ENCODE measurements at regions not wholly inside any gene's neighbourhood (a gene's known extent, or its start where the extent isn't known, plus 50 kb on each side); places are given as distances from the start of the nearest gene placed in this dataset.

DNA sequence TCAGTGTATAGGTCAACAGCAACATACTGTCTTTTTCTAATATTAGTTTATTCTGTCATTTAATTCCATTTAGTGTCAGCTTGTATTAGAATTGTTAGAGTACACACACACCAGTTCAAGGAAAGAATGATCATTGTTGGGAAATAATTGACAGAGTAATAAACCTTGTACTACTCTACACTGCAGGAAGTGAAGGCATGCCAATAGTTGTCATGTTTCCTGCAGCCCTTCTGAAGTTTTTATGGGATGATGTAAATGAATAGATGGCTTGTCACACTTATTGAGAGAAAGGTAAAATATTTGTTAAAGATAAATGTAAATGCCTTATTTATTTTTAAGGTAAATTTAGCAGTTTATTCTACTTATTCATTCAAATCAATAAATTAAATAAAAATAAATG is 306.9 kb upstream of the KLHL1 start:
- peaks cover 11% of the 10 kb centered on the region for H3K9me3 Mint-ChIP-seq
- H3K4me1 Mint-ChIP-seq (ENCODE audit: low read depth) = no peaks in the 10 kb centered on the region
- H3K27me3 Mint-ChIP-seq = no peaks in the 10 kb centered on the region
- no peak overlapping the region for H3K27ac Mint-ChIP-seq
- DNase-seq (no peak), ATAC-seq (no peak)
- no peak overlapping the region for H3K4me3 Mint-ChIP-seq
- TF ChIP-seq, protein P1, sequence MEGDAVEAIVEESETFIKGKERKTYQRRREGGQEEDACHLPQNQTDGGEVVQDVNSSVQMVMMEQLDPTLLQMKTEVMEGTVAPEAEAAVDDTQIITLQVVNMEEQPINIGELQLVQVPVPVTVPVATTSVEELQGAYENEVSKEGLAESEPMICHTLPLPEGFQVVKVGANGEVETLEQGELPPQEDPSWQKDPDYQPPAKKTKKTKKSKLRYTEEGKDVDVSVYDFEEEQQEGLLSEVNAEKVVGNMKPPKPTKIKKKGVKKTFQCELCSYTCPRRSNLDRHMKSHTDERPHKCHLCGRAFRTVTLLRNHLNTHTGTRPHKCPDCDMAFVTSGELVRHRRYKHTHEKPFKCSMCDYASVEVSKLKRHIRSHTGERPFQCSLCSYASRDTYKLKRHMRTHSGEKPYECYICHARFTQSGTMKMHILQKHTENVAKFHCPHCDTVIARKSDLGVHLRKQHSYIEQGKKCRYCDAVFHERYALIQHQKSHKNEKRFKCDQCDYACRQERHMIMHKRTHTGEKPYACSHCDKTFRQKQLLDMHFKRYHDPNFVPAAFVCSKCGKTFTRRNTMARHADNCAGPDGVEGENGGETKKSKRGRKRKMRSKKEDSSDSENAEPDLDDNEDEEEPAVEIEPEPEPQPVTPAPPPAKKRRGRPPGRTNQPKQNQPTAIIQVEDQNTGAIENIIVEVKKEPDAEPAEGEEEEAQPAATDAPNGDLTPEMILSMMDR (IDR thresholded peaks at IDR 0.05) = no peak
- H3K36me3 Mint-ChIP-seq (ENCODE audit: low read depth) = no peaks in the 10 kb centered on the region
- ChIA-PET CTCF (no interaction called here), POLR2A (no interaction called here)
- intact Hi-C loops (cut with micrococcal nuclease) = no loop called here

DNA sequence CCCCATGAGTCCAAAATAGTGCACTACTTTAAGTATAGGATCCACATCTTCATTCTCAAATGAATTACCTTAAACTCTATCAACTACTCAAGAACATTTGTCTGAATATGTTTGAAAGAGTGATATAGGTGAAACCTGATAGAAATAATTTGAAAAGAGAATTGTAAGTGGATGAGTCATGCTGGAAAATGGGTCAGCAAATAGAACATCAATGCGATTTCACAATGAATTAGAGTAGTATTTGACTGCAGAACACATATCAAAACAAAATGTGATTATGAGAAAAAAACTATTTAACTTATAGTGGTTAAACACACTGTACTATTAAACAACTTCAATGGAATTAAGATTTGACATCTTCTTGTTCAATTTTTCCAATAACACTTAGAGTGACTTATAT is 300.6 kb upstream of the KLHL1 start:
- H3K9me3 Mint-ChIP-seq = peaks cover 7% of the 10 kb centered on the region
- CTCF ChIA-PET = no interaction called here
- DNase-seq = no peak
- H3K27me3 Mint-ChIP-seq = no peaks in the 10 kb centered on the region
- intact Hi-C loops (cut with micrococcal nuclease) = no loop called here
- TF ChIP-seq, protein P1 (IDR thresholded peaks at IDR 0.05) = no peak
- H3K4me3 Mint-ChIP-seq = no peak overlapping the region
- no peaks in the 10 kb centered on the region for H3K36me3 Mint-ChIP-seq (ENCODE audit: low read depth)
- ATAC-seq = no peak
- no peak overlapping the region for H3K27ac Mint-ChIP-seq
- H3K4me1 Mint-ChIP-seq (ENCODE audit: low read depth) = no peaks in the 10 kb centered on the region
- POLR2A ChIA-PET = no interaction called here

DNA sequence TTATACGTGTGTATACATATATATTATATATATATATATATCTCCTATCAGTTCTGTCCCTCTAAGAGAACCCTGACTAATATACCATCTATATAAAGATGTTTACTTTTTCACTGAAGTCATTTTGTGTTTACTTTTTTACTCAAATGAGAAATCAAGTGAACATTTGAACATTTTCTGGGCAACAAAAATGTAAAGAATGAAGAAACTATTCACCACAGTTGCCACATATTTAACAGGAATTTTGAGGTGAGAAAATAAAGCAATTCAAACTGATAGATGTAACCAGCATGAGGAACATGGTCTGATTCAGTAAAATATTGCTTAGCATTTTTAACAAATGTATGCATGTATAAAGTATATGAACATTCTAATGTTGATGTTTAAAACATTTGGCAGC is 299.2 kb upstream of the KLHL1 start:
- no peak for DNase-seq
- ChIA-PET POLR2A (no interaction called here), CTCF (no interaction called here)
- intact Hi-C loops (cut with micrococcal nuclease) = no loop called here
- H3K27me3 Mint-ChIP-seq = no peaks in the 10 kb centered on the region
- H3K9me3 Mint-ChIP-seq = peaks cover 4% of the 10 kb centered on the region
- no peak for ATAC-seq
- H3K4me3 Mint-ChIP-seq = no peak overlapping the region
- no peak overlapping the region for H3K27ac Mint-ChIP-seq
- no peaks in the 10 kb centered on the region for H3K4me1 Mint-ChIP-seq (ENCODE audit: low read depth)
- no peaks in the 10 kb centered on the region for H3K36me3 Mint-ChIP-seq (ENCODE audit: low read depth)
- TF ChIP-seq, protein P1 (IDR thresholded peaks at IDR 0.05) = no peak

DNA sequence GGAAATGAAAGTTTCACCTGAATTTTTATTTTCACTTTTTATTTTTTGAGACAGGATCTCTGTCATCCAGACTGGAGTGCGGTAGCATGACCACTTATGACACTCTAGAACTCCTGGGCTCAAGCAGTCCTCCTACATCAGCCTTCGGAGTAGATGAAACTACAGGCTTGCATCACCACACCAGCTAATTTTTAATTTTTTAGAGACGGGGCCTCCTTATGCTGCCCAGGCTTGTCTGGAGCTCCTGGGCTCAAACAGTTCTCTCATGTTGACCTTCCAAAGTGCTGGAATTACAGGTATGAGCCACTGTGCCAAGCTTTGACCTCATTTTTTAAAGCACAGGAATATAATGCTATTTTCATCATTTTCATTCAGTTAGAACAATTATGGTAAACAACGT is 297.0 kb upstream of the KLHL1 start:
- intact Hi-C loops (cut with micrococcal nuclease) = no loop called here
- H3K36me3 Mint-ChIP-seq (ENCODE audit: low read depth) = no peaks in the 10 kb centered on the region
- no peak for ATAC-seq
- CTCF ChIA-PET = no interaction called here
- no peaks in the 10 kb centered on the region for H3K9me3 Mint-ChIP-seq
- POLR2A ChIA-PET = no interaction called here
- H3K4me1 Mint-ChIP-seq (ENCODE audit: low read depth) = no peaks in the 10 kb centered on the region
- H3K4me3 Mint-ChIP-seq = no peak overlapping the region
- H3K27me3 Mint-ChIP-seq = no peaks in the 10 kb centered on the region
- TF ChIP-seq, protein P1 (IDR thresholded peaks at IDR 0.05) = no peak
- no peak overlapping the region for H3K27ac Mint-ChIP-seq
- DNase-seq = no peak

DNA sequence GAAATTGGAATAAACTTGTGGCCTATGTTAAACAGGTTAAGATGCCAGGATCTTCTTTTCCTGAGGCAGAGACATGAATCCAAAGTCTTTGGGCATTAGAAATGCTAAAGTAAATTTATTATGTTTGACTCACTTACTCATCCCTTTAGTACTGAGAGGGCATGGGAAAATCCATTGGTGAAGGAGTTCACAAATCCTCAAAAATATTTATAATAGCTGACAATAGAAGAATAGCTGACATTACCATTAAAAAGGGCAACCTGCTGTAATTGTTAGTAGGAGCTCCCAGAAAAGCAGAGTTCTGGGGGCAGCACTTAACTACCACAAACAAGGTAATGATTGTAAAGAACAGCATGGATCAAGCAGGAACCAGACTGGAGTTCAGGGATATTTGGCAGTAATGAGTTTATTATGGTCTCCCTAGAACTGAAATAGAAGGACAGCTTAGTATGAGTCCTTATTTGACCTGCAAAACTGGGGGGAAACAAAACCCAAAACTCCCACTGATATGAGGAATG is 285.8 kb upstream of the KLHL1 start:
- TF ChIP-seq, protein P1 (IDR thresholded peaks at IDR 0.05) = no peak
- Mint-ChIP-seq H3K27me3 (no peaks in the 10 kb centered on the region), H3K4me1 (ENCODE audit: low read depth) (no peaks in the 10 kb centered on the region), H3K27ac (no peak overlapping the region), H3K36me3 (ENCODE audit: low read depth) (no peaks in the 10 kb centered on the region), H3K9me3 (peaks cover 6% of the 10 kb centered on the region), H3K4me3 (no peak overlapping the region)
- DNase-seq = no peak
- intact Hi-C loops (cut with micrococcal nuclease) = no loop called here
- CTCF ChIA-PET = no interaction called here
- POLR2A ChIA-PET = no interaction called here
- no peak for ATAC-seq

All from activated CD8-positive, alpha-beta T cell treated with anti-CD3 and anti-CD28 coated beads for 36 hours (primary cell).